GM18505 (cell line): ENCODE measurements at regions not wholly inside any gene's neighbourhood (a gene's known extent, or its start where the extent isn't known, plus 50 kb on each side); places are given as distances from the start of the nearest gene placed in this dataset.
"Not testable (repeated sequence)": the region's sequence is repeated elsewhere in the genome, so short reads cannot be mapped to it uniquely, and the experiment has no call there.

Experiments
- ATAC-seq: cut with Tn5 transposase; IDR thresholded peaks from one replicate; pipeline ENCODE4 v1.9.1; 2021; ENCODE audit not compliant: unreplicated experiment
- POLR2A ChIP-seq: IDR thresholded peaks from 4 replicates; pipeline ENCODE4 v1.6.1; 2011; ENCODE audit warnings: borderline replicate concordance; ENCODE audit not compliant: insufficient read depth, insufficient read length; ENCODE audit errors: extremely low read depth

GRCh38 chr14:105938055-105938863 lies 411.9 kb downstream of the TMEM121 start:
- no peak for TF ChIP-seq POLR2A
- ATAC-seq, result no peak

- TF ChIP-seq POLR2A, result no peak
- ATAC-seq, result no peak
Observed at GRCh38 chr14:105938959-105939358, 412.6 kb downstream of the TMEM121 start.

- ATAC-seq, result no peak
- no peak for TF ChIP-seq POLR2A
Observed at GRCh38 chr14:105939810-105940508, 413.6 kb downstream of the TMEM121 start.

GRCh38 chr14:105940534-105941225 lies 414.3 kb downstream of the TMEM121 start:
- TF ChIP-seq POLR2A, result no peak
- no peak for ATAC-seq

- no peak for TF ChIP-seq POLR2A
- ATAC-seq, result no peak
Observed at GRCh38 chr14:105941226-105942166, 415.1 kb downstream of the TMEM121 start.

- ATAC-seq, result not testable (repeated sequence)
Observed at GRCh38 chr14:105942725-105943124, 416.3 kb downstream of the TMEM121 start.

- no peak for TF ChIP-seq POLR2A
- ATAC-seq, result no peak
Observed at GRCh38 chr14:105943973-105944602, 417.7 kb downstream of the TMEM121 start.

- TF ChIP-seq POLR2A, result no peak
- ATAC-seq, result no peak
Observed at GRCh38 chr14:105944632-105945610, 418.5 kb downstream of the TMEM121 start.

GRCh38 chr14:105945896-105946295 lies 419.5 kb downstream of the TMEM121 start:
- TF ChIP-seq POLR2A, result no peak
- no peak for ATAC-seq

GRCh38 chr14:105947599-105947998 lies 421.2 kb downstream of the TMEM121 start:
- no peak for ATAC-seq
- no peak for TF ChIP-seq POLR2A

- ATAC-seq, result not testable (repeated sequence)
Observed at GRCh38 chr14:105948955-105949354, 422.6 kb downstream of the TMEM121 start.

- not testable (repeated sequence) for ATAC-seq
Observed at GRCh38 chr14:105950364-105950892, 424.0 kb downstream of the TMEM121 start.
